ENCODE measurements at regions not wholly inside any gene's neighbourhood (a gene's known extent, or its start where the extent isn't known, plus 50 kb on each side); places are given as distances from the start of the nearest gene placed in this dataset.

DNA sequence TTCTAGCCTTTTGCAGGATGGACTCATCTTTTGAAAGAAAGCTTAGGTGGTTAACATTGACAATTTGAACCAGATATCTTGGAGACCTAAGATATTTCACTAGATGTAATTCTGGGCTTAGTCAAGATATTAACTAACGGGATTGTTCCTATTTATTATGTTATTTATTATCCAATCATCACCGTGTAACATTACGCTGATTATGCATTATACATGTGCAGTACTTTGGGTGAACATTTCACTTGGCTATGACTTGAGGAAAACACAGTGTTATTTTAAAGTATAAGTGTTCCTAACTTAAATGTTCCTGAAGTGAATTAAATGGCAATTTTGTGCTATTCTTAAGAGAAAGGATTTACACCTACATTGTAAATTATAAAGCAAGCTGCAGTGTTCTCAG is 574.5 kb upstream of the KCNMB2 start:
- TF ChIP-seq, protein P1, sequence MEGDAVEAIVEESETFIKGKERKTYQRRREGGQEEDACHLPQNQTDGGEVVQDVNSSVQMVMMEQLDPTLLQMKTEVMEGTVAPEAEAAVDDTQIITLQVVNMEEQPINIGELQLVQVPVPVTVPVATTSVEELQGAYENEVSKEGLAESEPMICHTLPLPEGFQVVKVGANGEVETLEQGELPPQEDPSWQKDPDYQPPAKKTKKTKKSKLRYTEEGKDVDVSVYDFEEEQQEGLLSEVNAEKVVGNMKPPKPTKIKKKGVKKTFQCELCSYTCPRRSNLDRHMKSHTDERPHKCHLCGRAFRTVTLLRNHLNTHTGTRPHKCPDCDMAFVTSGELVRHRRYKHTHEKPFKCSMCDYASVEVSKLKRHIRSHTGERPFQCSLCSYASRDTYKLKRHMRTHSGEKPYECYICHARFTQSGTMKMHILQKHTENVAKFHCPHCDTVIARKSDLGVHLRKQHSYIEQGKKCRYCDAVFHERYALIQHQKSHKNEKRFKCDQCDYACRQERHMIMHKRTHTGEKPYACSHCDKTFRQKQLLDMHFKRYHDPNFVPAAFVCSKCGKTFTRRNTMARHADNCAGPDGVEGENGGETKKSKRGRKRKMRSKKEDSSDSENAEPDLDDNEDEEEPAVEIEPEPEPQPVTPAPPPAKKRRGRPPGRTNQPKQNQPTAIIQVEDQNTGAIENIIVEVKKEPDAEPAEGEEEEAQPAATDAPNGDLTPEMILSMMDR (IDR thresholded peaks at IDR 0.05) = no peak
- TF ChIP-seq POLR2A (IDR thresholded peaks at IDR 0.05) = no peak

Data from heart left ventricle (tissue), 13 donors.